B cell (primary cell): ENCODE measurements at regions not wholly inside any gene's neighbourhood (a gene's known extent, or its start where the extent isn't known, plus 50 kb on each side); places are given as distances from the start of the nearest gene placed in this dataset.
A peak's percentile ranks its signal among the peaks of the same experiment; 100 is the strongest.

Experiments
- ATAC-seq: fragments of 200-7000 bp; cut with Tn5 transposase; one replicate; pipeline ENCODE4 v1.10.0; 2021; ENCODE audit warnings: low read depth, mild to moderate bottlenecking, moderate number of reproducible peaks, moderate library complexity
- CTCF ChIA-PET: fragments of 350-600 bp; sonication (Branson Sonifier 250); formaldehyde crosslinking; loops from one replicate; lab custom pipeline; 2021; ENCODE audit warnings: antibody characterized with exemption, inconsistent platforms; lab: Charles Lee
- POLR2A ChIA-PET: fragments of 350-600 bp; sonication (Branson Sonifier 250); formaldehyde crosslinking; loops from one replicate; lab custom pipeline; 2021; ENCODE audit warnings: antibody characterized with exemption; lab: Charles Lee
- DNase-seq: peaks from one replicate; pipeline ENCODE4 v3.0.0; 2013
- H2AFZ ChIP-seq: 2 replicates; pipeline ENCODE4 v1.6.1; 2012; ENCODE audit warnings: mild to moderate bottlenecking, low read depth, low read length; ENCODE audit not compliant: insufficient read depth, poor library complexity, severe bottlenecking
- H3K27ac ChIP-seq, 2 donors: 1 replicate in 1 of 2; 2 replicates in 1 of 2; pipeline ENCODE4 v1.5.1; 2012 to 2013; ENCODE audit warnings: low read length in 2 of 2, mild to moderate bottlenecking in 2 of 2, moderate library complexity in 1 of 2
- H3K27me3 ChIP-seq, 4 experiments: fragments of 200-600 bp in 1 of 4; sonication (generic) in 1 of 4; replicated peaks in 1 of 4; 1 replicate in 2 of 4; 2 replicates in 2 of 4; pipeline versions ENCODE4 v1.6.1 to v1.7.0; 2013 to 2016; ENCODE audit warnings: low read length in 3 of 4, mild to moderate bottlenecking in 2 of 4, mixed read lengths in 1 of 4, moderate library complexity in 1 of 4; ENCODE audit not compliant: insufficient read depth in 4 of 4, control insufficient read depth in 3 of 4; ENCODE audit errors: control extremely low read depth in 1 of 4
- H3K36me3 ChIP-seq, 2 experiments: replicated peaks in 1 of 2; 1 replicate in 1 of 2; 2 replicates in 1 of 2; pipeline versions ENCODE4 v1.6.1 to v1.7.1; 2013; ENCODE audit warnings: low read length in 1 of 2; ENCODE audit not compliant: insufficient read depth in 2 of 2, control insufficient read depth in 1 of 2; ENCODE audit errors: control extremely low read depth in 1 of 2, extremely low read depth in 1 of 2
- H3K4me1 ChIP-seq, 2 donors: fragments of 200-600 bp in 1 of 2; sonication (generic) in 1 of 2; 1 replicate in 1 of 2; 2 replicates in 1 of 2; pipeline versions ENCODE4 v1.5.1 to v1.6.1; 2013 to 2017; ENCODE audit warnings: low read length in 2 of 2; ENCODE audit not compliant: control insufficient read depth in 2 of 2, insufficient read depth in 2 of 2
- H3K4me2 ChIP-seq: replicated peaks from 2 replicates; pipeline ENCODE3; 2012; ENCODE audit warnings: mild to moderate bottlenecking, low read depth, low read length; ENCODE audit not compliant: poor library complexity, severe bottlenecking
- H3K4me3 ChIP-seq, 5 experiments: fragments of 200-600 bp in 1 of 5; sonication (generic) in 1 of 5; 1 replicate in 3 of 5; 2 replicates in 2 of 5; pipeline versions ENCODE4 v1.5.1 to v1.7.0; 2011 to 2016; ENCODE audit warnings: low read length in 4 of 5, mild to moderate bottlenecking in 4 of 5, low read depth in 2 of 5, control low read depth in 1 of 5, moderate library complexity in 1 of 5; ENCODE audit not compliant: insufficient read depth in 1 of 5; ENCODE audit errors: control extremely low read depth in 1 of 5, extremely low read depth in 1 of 5
- H3K79me2 ChIP-seq: fragments of 200-600 bp; sonication (generic); one replicate; pipeline ENCODE4 v1.6.0; 2016; ENCODE audit warnings: low read length; ENCODE audit not compliant: control insufficient read depth, insufficient read depth
- H3K9ac ChIP-seq: fragments of 200-600 bp; sonication (generic); 2 replicates; pipeline ENCODE4 v1.6.1; 2017; ENCODE audit warnings: mild to moderate bottlenecking, low read length, moderate library complexity
- H3K9me3 ChIP-seq, 3 donors: one replicate each; pipeline versions ENCODE4 v1.6.1 to v1.7.1; 2013; ENCODE audit warnings: low read length in 2 of 3; ENCODE audit not compliant: control insufficient read depth in 2 of 3, insufficient read depth in 1 of 3; ENCODE audit errors: control extremely low read depth in 1 of 3
- H4K20me1 ChIP-seq: 2 replicates; pipeline ENCODE4 v1.6.0; 2012; ENCODE audit warnings: mild to moderate bottlenecking, low read length; ENCODE audit not compliant: insufficient read depth, control insufficient read depth, poor library complexity, severe bottlenecking
- H3K27ac Mint-ChIP-seq: one replicate; pipeline ENCODE4 v1.8.0; 2021; ENCODE audit warnings: mixed read lengths
- H3K27me3 Mint-ChIP-seq: one replicate; pipeline ENCODE4 v1.8.0; 2021; ENCODE audit warnings: mixed read lengths
- H3K4me1 Mint-ChIP-seq: one replicate; pipeline ENCODE4 v1.8.0; 2021; ENCODE audit warnings: mixed read lengths
- H3K4me3 Mint-ChIP-seq: one replicate; pipeline ENCODE4 v1.8.0; 2021; ENCODE audit warnings: mixed read lengths
- H3K9me3 Mint-ChIP-seq: one replicate; pipeline ENCODE4 v1.8.0; 2022; ENCODE audit warnings: mixed read lengths; ENCODE audit not compliant: insufficient read depth
- EZH2 ChIP-seq: IDR thresholded peaks from 2 replicates; pipeline ENCODE4 v1.6.1; 2012; ENCODE audit warnings: borderline replicate concordance, low read depth, mild to moderate bottlenecking, moderate library complexity, low read length; ENCODE audit not compliant: insufficient read depth, poor library complexity, severe bottlenecking
- WGBS: methylation state at CpG from one replicate; pipeline ENCODE4 v1.1.5; 2013; ENCODE audit warnings: missing lambda C conversion rate; ENCODE audit not compliant: insufficient coverage; 5-methylcytosine and 5-hydroxymethylcytosine counted together
- intact Hi-C: fragments of 100-400 bp; cut with micrococcal nuclease; formaldehyde crosslinking; loops from one replicate; pipeline ENCODE4 v1.10.0; 2022
- TF ChIP-seq, protein P1 (sequence below): fragments of 200-600 bp; IDR thresholded peaks from one replicate; pipeline ENCODE4 v1.8.0; 2022; ENCODE audit warnings: antibody characterized with exemption, mild to moderate bottlenecking

DNA sequence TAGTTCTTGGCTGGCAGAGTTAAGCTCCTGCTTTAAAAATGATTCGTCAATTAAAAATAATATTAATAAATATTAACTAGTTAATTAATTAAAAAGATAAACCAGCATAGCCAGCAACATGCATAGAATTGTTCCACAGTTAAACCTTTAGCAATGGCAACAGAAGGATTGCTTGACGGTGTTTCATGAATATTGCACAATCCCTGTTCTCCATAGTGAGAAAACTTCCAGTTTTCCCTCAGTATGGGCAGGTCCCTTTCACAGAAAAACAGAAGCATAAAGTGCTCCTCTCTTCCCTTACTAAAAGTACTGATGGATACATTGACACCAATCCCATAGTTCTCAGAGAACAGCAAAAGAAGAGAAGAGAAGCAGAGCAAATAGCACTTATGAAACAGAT, 71.4 kb upstream of the CAST start:
- Mint-ChIP-seq H3K4me3 (no peak overlapping the region), H3K4me1 (no peaks in the 10 kb centered on the region), H3K27ac (no peak overlapping the region), H3K9me3 (no peaks in the 10 kb centered on the region), H3K27me3 (peaks cover 38% of the 10 kb centered on the region)
- H3K79me2 ChIP-seq, result no peaks in the 10 kb centered on the region
- intact Hi-C loops, result no loop called here
- ATAC-seq (no peak), DNase-seq (no peak)
- ChIA-PET POLR2A (no interaction called here), CTCF (no interaction called here)
- peaks cover 0 to 9% (median 3%) of the 10 kb centered on the region in 4 experiments for H3K27me3 ChIP-seq
- no peak overlapping the region for H3K4me3 ChIP-seq
- H3K27ac ChIP-seq, result no peak overlapping the region
- H3K4me1 ChIP-seq, result no peaks in the 10 kb centered on the region
- WGBS, result 100% methylated on average over 1 of the region's 2 CpGs
- H2AFZ ChIP-seq, result no peak overlapping the region
- H3K9me3 ChIP-seq, result no peaks in the 10 kb centered on the region
- H3K36me3 ChIP-seq, result no peaks in the 10 kb centered on the region
- no peak for TF ChIP-seq EZH2
- TF ChIP-seq, protein P1, sequence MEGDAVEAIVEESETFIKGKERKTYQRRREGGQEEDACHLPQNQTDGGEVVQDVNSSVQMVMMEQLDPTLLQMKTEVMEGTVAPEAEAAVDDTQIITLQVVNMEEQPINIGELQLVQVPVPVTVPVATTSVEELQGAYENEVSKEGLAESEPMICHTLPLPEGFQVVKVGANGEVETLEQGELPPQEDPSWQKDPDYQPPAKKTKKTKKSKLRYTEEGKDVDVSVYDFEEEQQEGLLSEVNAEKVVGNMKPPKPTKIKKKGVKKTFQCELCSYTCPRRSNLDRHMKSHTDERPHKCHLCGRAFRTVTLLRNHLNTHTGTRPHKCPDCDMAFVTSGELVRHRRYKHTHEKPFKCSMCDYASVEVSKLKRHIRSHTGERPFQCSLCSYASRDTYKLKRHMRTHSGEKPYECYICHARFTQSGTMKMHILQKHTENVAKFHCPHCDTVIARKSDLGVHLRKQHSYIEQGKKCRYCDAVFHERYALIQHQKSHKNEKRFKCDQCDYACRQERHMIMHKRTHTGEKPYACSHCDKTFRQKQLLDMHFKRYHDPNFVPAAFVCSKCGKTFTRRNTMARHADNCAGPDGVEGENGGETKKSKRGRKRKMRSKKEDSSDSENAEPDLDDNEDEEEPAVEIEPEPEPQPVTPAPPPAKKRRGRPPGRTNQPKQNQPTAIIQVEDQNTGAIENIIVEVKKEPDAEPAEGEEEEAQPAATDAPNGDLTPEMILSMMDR, result no peak
- no peak overlapping the region for H3K9ac ChIP-seq
- no peak overlapping the region for H3K4me2 ChIP-seq
- H4K20me1 ChIP-seq, result no peaks in the 10 kb centered on the region

DNA sequence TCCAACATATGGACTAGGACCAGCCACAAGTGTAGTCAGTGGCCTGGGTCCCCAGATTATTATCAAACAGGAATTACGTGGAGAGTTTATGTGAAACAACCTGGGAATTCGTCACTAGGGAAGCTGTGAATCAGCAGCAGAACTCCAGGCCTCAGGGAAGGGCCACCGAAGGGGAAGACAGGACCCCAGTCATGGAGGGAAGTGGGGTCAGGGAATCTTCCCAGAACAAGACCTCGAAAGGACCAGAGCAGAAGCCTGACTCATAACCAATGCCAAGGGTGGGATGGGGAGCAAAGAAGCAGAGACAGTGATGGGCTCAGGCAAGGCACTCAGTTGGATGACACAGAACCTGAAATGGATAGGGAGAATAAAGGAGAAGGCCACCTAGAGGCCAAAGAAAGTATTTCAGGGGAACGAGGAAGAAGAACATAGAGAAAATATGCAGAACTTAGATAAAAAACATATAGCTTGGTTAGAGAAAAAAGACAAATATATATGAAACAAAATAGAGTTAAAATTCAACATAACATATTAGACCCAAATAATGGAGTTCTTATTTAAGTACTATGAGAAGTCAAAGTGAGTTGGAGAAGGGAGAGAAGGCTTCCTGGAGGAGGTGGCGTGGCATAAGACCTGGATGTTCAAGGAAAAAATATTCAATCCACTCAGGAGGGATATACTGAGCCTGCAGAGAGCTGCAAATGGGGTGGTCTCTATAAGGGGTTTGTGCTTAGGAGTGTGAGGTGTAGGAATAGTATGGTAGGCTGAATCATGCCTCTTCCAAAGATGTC, 66.7 kb upstream of the CAST start:
- H3K4me3 ChIP-seq, result no peak overlapping the region
- TF ChIP-seq, protein P1, result peak; percentile 51
- no peak for TF ChIP-seq EZH2
- no peaks in the 10 kb centered on the region for H3K4me1 ChIP-seq
- no peak overlapping the region for H3K4me2 ChIP-seq
- H3K27ac Mint-ChIP-seq, result no peak overlapping the region
- no peak overlapping the region for H3K4me3 Mint-ChIP-seq
- H3K27me3 Mint-ChIP-seq, result peaks cover 38% of the 10 kb centered on the region
- H4K20me1 ChIP-seq, result no peaks in the 10 kb centered on the region
- ChIA-PET POLR2A (no interaction called here), CTCF (interaction anchor here (1.3 kb wide), 1 partner anchor 19 kb away, joined by 3 read pairs; no protein-coding TSS in a partner anchor)
- H2AFZ ChIP-seq, result no peak overlapping the region
- no peaks in the 10 kb centered on the region for H3K9me3 ChIP-seq
- intact Hi-C loops, result no loop called here
- H3K36me3 ChIP-seq, result no peaks in the 10 kb centered on the region
- no peak overlapping the region for H3K27ac ChIP-seq
- ATAC-seq, result no peak
- no peak overlapping the region for H3K9ac ChIP-seq
- no peaks in the 10 kb centered on the region for H3K4me1 Mint-ChIP-seq
- no peaks in the 10 kb centered on the region for H3K79me2 ChIP-seq
- DNase-seq, result peak; percentile 15
- no peaks in the 10 kb centered on the region for H3K9me3 Mint-ChIP-seq
- H3K27me3 ChIP-seq, result peaks cover 0 to 4% (median 1%) of the 10 kb centered on the region in 4 experiments
- WGBS, result 100% methylated on average over 2 of the region's 6 CpGs
